Neural cell (in vitro differentiated cells): ENCODE measurements at regions not wholly inside any gene's neighbourhood (a gene's known extent, or its start where the extent isn't known, plus 50 kb on each side); places are given as distances from the start of the nearest gene placed in this dataset.

Experiments
- CTCF ChIP-seq: fragments of 450-650 bp; IDR thresholded peaks from 2 replicates; pipeline ENCODE4 v1.5.1; 2014; ENCODE audit warnings: antibody characterized with exemption, mild to moderate bottlenecking, moderate library complexity; ENCODE audit not compliant: poor library complexity, severe bottlenecking
- EZH2 ChIP-seq: fragments of 200-600, 300-800 bp; shearing (Covaris generic), sonication (generic); IDR thresholded peaks from 2 replicates; pipeline ENCODE4 v1.6.1; 2014; ENCODE audit warnings: antibody characterized with exemption, low read length, borderline replicate concordance, mild to moderate bottlenecking; ENCODE audit not compliant: insufficient read depth, poor library complexity, severe bottlenecking
- RAD21 ChIP-seq: fragments of 450-650 bp; conservative IDR thresholded peaks from 2 replicates; pipeline ENCODE4 v1.6.1; 2014; ENCODE audit warnings: antibody characterized with exemption, mild to moderate bottlenecking, moderate library complexity

GRCh38 chrX:131614241-131614640 lies 70.4 kb downstream of the OR13H1 start:
- no peak for TF ChIP-seq RAD21
- no peak for TF ChIP-seq EZH2
- no peak for TF ChIP-seq CTCF
